OCI-LY7 (cell line): ENCODE measurements at regions not wholly inside any gene's neighbourhood (a gene's known extent, or its start where the extent isn't known, plus 50 kb on each side); places are given as distances from the start of the nearest gene placed in this dataset.
"Not testable (repeated sequence)": the region's sequence is repeated elsewhere in the genome, so short reads cannot be mapped to it uniquely, and the experiment has no call there.

Source experiments
- BruUV-seq: library from RNA; stranded (reverse); fragments of 400-500 nt; replicated peaks from 2 replicates; lab custom pipeline; 2021; lab: Mats Ljungman, UMichigan
- CTCF ChIA-PET: fragments of 300-600 bp; sonication (Branson Sonifier 250); formaldehyde crosslinking; loops from one replicate; lab custom pipeline; 2022; ENCODE audit warnings: antibody characterized with exemption; ENCODE audit not compliant: unreplicated experiment; lab: Charles Lee
- POLR2A ChIA-PET: fragments of 300-600 bp; sonication (Branson Sonifier 250); formaldehyde crosslinking; loops from one replicate; lab custom pipeline; 2022; ENCODE audit warnings: antibody characterized with exemption; lab: Charles Lee
- DNase-seq: peaks from one replicate; pipeline ENCODE4 v3.0.0-alpha.2; 2015; ENCODE audit warnings: low spot score
- H2AFZ ChIP-seq: fragments of 200-600 bp; sonication (generic), shearing (Covaris generic); 2 replicates; pipeline ENCODE4 v1.6.1; 2014; ENCODE audit warnings: mild to moderate bottlenecking, antibody characterized with exemption, low read length, moderate library complexity
- H3K27ac ChIP-seq: fragments of 200-600 bp; sonication (generic); 2 replicates; pipeline ENCODE4 v1.5.1; 2014; ENCODE audit warnings: mixed run types, low read depth, mild to moderate bottlenecking, moderate library complexity, low read length, inconsistent platforms; ENCODE audit not compliant: poor library complexity, severe bottlenecking
- H3K36me3 ChIP-seq: fragments of 200-600 bp; sonication (generic); 2 replicates; pipeline ENCODE4 v1.6.1; 2014; ENCODE audit warnings: mild to moderate bottlenecking, antibody characterized with exemption, low read length, moderate library complexity, mixed read lengths; ENCODE audit not compliant: insufficient read depth
- H3K4me1 ChIP-seq: fragments of 200-600 bp; sonication (generic); 2 replicates; pipeline ENCODE4 v1.5.1; 2014; ENCODE audit warnings: mild to moderate bottlenecking, low read length; ENCODE audit not compliant: insufficient read depth, poor library complexity, severe bottlenecking
- H3K4me2 ChIP-seq: fragments of 200-600 bp; sonication (generic); 2 replicates; pipeline ENCODE4 v1.6.1; 2014; ENCODE audit warnings: mild to moderate bottlenecking, low read length
- H3K4me3 ChIP-seq: fragments of 200-600 bp; sonication (generic); 2 replicates; pipeline ENCODE4 v1.5.1; 2014; ENCODE audit warnings: mild to moderate bottlenecking, low read depth, low read length; ENCODE audit not compliant: poor library complexity, severe bottlenecking
- H3K79me2 ChIP-seq: fragments of 200-600 bp; sonication (generic); 2 replicates; pipeline ENCODE4 v1.6.1; 2016; ENCODE audit warnings: low read depth, mild to moderate bottlenecking, low read length, moderate library complexity, mixed read lengths; ENCODE audit not compliant: insufficient read depth
- H3K9me2 ChIP-seq: fragments of 200-600 bp; sonication (generic); 2 replicates; pipeline ENCODE4 v1.6.1; 2016; ENCODE audit warnings: mild to moderate bottlenecking, low read length, mixed read lengths; ENCODE audit not compliant: insufficient read depth
- H3K9me3 ChIP-seq: fragments of 200-600 bp; sonication (generic); 2 replicates; pipeline ENCODE4 v1.6.1; 2014; ENCODE audit warnings: mild to moderate bottlenecking, mixed run types, low read length, mixed read lengths
- H4K20me1 ChIP-seq: fragments of 200-600 bp; sonication (generic); 2 replicates; pipeline ENCODE4 v1.6.1; 2014; ENCODE audit warnings: mild to moderate bottlenecking, antibody characterized with exemption, low read length, moderate library complexity, mixed read lengths; ENCODE audit not compliant: insufficient read depth
- EZH2phosphoT487 ChIP-seq: fragments of 200-600 bp; sonication (generic); IDR thresholded peaks from 2 replicates; pipeline ENCODE4 v1.6.1; 2018; ENCODE audit warnings: low read depth, borderline replicate concordance, mild to moderate bottlenecking, mixed run types, antibody characterized with exemption, low read length, moderate library complexity, mixed read lengths
- intact Hi-C: fragments of 100-400 bp; cut with micrococcal nuclease; formaldehyde crosslinking; loops from one replicate; pipeline ENCODE4 v1.10.0; 2022; ENCODE audit not compliant: unreplicated experiment
- TF ChIP-seq, protein P1 (sequence below): fragments of 200-600 bp; sonication (generic); conservative IDR thresholded peaks from 2 replicates; pipeline ENCODE4 v1.5.1; 2014; ENCODE audit warnings: mild to moderate bottlenecking, antibody characterized with exemption, low read length, moderate library complexity, mixed read lengths

- no peak overlapping the region for H3K4me3 ChIP-seq
- ChIA-PET POLR2A (interaction anchor here (0.6 to 1.0 kb wide), 3 partner anchors 10 to 336 kb away, joined by 3 to 4 read pairs (median 3); no protein-coding TSS in a partner anchor), CTCF (no interaction called here)
- no peaks in the 10 kb centered on the region for H3K79me2 ChIP-seq
- no peaks in the 10 kb centered on the region for H4K20me1 ChIP-seq
- H3K9me2 ChIP-seq, result no peaks in the 10 kb centered on the region
- no TSS peak for BruUV-seq
- H3K4me2 ChIP-seq, result no peak overlapping the region
- H3K4me1 ChIP-seq, result no peaks in the 10 kb centered on the region
- H3K27ac ChIP-seq, result no peak overlapping the region
- no peak overlapping the region for H2AFZ ChIP-seq
- intact Hi-C loops, result no loop called here
- H3K36me3 ChIP-seq, result no peaks in the 10 kb centered on the region
- H3K9me3 ChIP-seq, result no peaks in the 10 kb centered on the region
- DNase-seq, result no peak
- no peak for TF ChIP-seq EZH2phosphoT487
- TF ChIP-seq, protein P1, sequence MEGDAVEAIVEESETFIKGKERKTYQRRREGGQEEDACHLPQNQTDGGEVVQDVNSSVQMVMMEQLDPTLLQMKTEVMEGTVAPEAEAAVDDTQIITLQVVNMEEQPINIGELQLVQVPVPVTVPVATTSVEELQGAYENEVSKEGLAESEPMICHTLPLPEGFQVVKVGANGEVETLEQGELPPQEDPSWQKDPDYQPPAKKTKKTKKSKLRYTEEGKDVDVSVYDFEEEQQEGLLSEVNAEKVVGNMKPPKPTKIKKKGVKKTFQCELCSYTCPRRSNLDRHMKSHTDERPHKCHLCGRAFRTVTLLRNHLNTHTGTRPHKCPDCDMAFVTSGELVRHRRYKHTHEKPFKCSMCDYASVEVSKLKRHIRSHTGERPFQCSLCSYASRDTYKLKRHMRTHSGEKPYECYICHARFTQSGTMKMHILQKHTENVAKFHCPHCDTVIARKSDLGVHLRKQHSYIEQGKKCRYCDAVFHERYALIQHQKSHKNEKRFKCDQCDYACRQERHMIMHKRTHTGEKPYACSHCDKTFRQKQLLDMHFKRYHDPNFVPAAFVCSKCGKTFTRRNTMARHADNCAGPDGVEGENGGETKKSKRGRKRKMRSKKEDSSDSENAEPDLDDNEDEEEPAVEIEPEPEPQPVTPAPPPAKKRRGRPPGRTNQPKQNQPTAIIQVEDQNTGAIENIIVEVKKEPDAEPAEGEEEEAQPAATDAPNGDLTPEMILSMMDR, result no peak
These were observed 110.2 kb downstream of the MZT1 start for GRCh38 chr13:72617186-72617585.

DNA sequence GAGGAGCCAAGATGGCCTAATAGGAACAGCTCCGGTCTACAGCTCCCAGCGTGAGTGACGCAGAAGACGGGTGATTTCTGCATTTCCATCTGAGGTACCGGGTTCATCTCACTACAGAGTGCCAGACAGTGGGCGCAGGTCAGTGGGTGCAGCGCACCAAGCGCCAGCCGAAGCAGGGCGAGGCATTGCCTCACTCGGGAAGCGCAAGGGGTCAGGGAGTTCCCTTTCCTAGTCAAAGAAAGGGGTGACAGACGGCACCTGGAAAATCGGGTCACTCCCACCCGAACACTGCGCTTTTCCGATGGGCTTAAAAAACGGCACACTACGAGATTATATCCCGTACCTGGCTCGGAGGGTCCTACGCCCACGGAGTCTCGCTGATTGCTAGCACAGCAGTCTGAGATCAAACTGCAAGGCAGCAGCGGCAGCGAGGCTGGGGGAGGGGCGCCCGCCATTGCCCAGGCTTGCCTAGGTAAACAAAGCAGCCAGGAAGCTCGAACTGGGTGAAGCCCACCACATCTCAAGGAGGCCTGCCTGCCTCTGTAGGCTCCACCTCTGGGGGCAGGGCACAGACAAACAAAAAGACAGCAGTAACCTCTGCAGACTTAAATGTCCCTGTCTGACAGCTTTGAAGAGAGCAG, 117.1 kb downstream of the MZT1 start:
- intact Hi-C loops, H2AFZ ChIP-seq, H3K9me2 ChIP-seq, H4K20me1 ChIP-seq, H3K4me1 ChIP-seq, H3K79me2 ChIP-seq, CTCF ChIA-PET, H3K4me2 ChIP-seq, DNase-seq, BruUV-seq, H3K9me3 ChIP-seq, H3K27ac ChIP-seq, H3K36me3 ChIP-seq, H3K4me3 ChIP-seq: not testable (repeated sequence)
- POLR2A ChIA-PET, result interaction anchor here (0.6 kb wide), 1 partner anchor 615 kb away, joined by 5 read pairs; no protein-coding TSS in a partner anchor

DNA sequence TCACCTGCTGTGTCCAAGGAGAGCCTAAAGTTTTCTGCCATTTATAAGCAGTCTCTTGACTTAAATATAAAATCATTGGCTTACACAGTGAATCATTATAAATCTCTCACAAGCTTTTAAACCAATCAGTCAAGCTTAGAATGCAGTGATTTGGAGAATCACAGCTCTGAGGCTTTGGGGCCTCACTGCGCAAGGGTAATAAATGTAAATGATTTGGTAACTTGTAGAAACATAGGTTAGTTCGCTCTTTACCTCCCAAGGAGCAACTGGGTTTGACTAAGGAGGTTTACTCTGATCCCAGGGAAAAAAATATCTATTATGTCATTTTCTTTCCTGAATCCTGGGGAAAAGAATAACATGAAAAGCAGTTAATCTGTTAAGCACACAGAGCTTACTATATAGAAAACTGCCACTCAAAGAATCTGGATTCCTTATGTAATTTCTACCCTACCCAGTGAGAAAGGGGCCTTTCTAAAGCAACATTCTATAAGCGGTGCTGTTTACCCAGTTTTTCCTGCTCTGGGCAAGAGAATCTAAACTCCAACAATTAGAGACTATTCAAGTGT, 128.2 kb downstream of the MZT1 start:
- no peak overlapping the region for H2AFZ ChIP-seq
- no peak overlapping the region for H3K4me3 ChIP-seq
- H3K36me3 ChIP-seq, result no peaks in the 10 kb centered on the region
- H3K79me2 ChIP-seq, result no peaks in the 10 kb centered on the region
- no TSS peak for BruUV-seq
- intact Hi-C loops, result no loop called here
- H3K9me2 ChIP-seq, result no peaks in the 10 kb centered on the region
- H4K20me1 ChIP-seq, result no peaks in the 10 kb centered on the region
- no peaks in the 10 kb centered on the region for H3K4me1 ChIP-seq
- no peak overlapping the region for H3K4me2 ChIP-seq
- ChIA-PET CTCF (no interaction called here), POLR2A (no interaction called here)
- no peaks in the 10 kb centered on the region for H3K9me3 ChIP-seq
- TF ChIP-seq, protein P1, result no peak
- TF ChIP-seq EZH2phosphoT487, result no peak
- H3K27ac ChIP-seq, result no peak overlapping the region
- DNase-seq, result no peak
